Activated T-cell treated with anti-CD3 and anti-CD28 coated beads, Interleukin-2, amount 50 U/mL, for 4 hours (primary cell): ENCODE measurements at regions not wholly inside any gene's neighbourhood (a gene's known extent, or its start where the extent isn't known, plus 50 kb on each side); places are given as distances from the start of the nearest gene placed in this dataset.

ENCODE experiments used
- ATAC-seq, 2 donors: fragments of 200-7000 bp; cut with Tn5 transposase; one replicate each; pipeline ENCODE4 v1.10.0; 2021
- DNase-seq: peaks from one replicate; pipeline ENCODE4 v3.0.0-alpha.2; 2020
- H3K27me3 Mint-ChIP-seq: one replicate; pipeline ENCODE4 v1.8.0; 2021; ENCODE audit warnings: low read depth, mixed read lengths
- H3K36me3 Mint-ChIP-seq: one replicate; pipeline ENCODE4 v1.8.0; 2022; ENCODE audit warnings: mixed read lengths; ENCODE audit not compliant: insufficient read depth
- H3K4me1 Mint-ChIP-seq: one replicate; pipeline ENCODE4 v1.8.0; 2021; ENCODE audit warnings: low read depth, mixed read lengths
- H3K4me3 Mint-ChIP-seq: one replicate; pipeline ENCODE4 v1.8.0; 2021; ENCODE audit warnings: mild to moderate bottlenecking, moderate library complexity, mixed read lengths
- H3K9me3 Mint-ChIP-seq: one replicate; pipeline ENCODE4 v1.8.0; 2021; ENCODE audit warnings: mixed read lengths

DNA sequence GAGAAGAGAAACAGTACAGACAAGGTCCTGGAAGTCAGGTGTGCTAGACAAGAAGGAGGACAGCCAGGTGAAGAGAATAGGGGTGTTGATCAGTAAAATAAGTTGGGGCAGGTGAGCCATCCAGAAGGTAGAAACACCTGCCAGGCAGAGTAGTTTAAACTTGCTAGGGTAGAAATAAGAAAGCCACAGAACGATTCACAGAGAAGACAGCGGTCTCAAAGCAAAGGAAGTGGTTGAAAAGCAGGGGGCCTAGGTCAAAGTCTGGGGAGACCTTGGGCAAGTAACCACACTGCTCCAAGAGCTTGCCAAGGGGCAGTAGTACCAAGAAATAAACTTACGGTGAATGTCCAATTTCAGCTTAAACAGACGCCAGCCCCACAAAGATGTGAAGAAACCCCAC lies 116.6 kb upstream of the PROX1 start:
- ATAC-seq, result no peak
- H3K9me3 Mint-ChIP-seq, result no peaks in the 10 kb centered on the region
- H3K4me1 Mint-ChIP-seq, result peaks cover 22% of the 10 kb centered on the region
- H3K4me3 Mint-ChIP-seq, result no peak overlapping the region
- H3K36me3 Mint-ChIP-seq, result no peaks in the 10 kb centered on the region
- no peak for DNase-seq
- no peaks in the 10 kb centered on the region for H3K27me3 Mint-ChIP-seq

- ATAC-seq (no peak), DNase-seq (no peak)
- Mint-ChIP-seq H3K4me1 (peaks cover 25% of the 10 kb centered on the region), H3K9me3 (no peaks in the 10 kb centered on the region), H3K36me3 (no peaks in the 10 kb centered on the region), H3K27me3 (no peaks in the 10 kb centered on the region), H3K4me3 (no peak overlapping the region)
Measured at GRCh38 chr1:213874789-213875188, 113.0 kb upstream of the PROX1 start.

DNA sequence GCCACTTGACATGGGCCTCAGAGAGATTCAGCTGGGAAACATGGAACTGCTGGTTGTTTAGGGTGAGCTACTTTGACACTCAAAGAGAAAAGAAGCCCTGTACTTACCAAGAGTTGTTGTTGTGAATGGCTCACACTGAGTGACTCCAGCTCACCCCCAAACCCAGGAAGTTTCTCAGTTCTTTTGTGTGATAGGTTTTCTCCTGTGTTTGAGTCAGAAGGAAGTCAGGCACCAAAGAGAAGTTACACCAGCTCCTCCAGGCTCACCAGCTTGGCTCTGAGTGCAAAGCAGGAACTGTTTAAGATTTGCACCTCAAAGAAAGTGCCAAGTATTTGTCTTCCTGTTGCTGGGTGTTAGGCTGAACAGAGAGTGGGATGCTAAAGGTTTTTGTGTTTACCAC lies 111.2 kb upstream of the PROX1 start:
- no peak for DNase-seq
- H3K4me3 Mint-ChIP-seq, result no peak overlapping the region
- H3K9me3 Mint-ChIP-seq, result no peaks in the 10 kb centered on the region
- no peaks in the 10 kb centered on the region for H3K27me3 Mint-ChIP-seq
- ATAC-seq, result no peak
- peaks cover 11% of the 10 kb centered on the region for H3K4me1 Mint-ChIP-seq
- no peaks in the 10 kb centered on the region for H3K36me3 Mint-ChIP-seq

DNA sequence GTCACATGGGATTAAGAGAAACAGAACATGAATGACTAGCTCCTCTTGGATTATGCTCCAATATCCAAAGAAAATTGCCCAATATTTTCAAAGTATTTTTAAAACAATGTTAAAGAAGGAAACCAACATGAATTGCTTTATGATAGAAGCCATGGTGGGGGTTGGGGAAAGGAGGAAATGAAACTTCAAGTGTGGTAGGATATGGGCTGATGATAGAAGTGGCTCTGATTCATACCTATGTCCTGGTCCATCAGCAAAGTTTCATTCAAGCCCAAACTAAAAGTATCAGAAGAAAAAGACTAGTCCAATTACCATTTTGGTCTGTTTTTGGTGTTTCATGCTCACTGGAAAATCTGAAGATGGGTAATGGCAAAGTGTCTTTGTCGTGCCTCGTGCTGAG lies 104.2 kb upstream of the PROX1 start:
- peaks cover 7% of the 10 kb centered on the region for H3K4me1 Mint-ChIP-seq
- no peak for ATAC-seq
- no peak overlapping the region for H3K4me3 Mint-ChIP-seq
- no peaks in the 10 kb centered on the region for H3K36me3 Mint-ChIP-seq
- H3K27me3 Mint-ChIP-seq, result no peaks in the 10 kb centered on the region
- no peak for DNase-seq
- no peaks in the 10 kb centered on the region for H3K9me3 Mint-ChIP-seq

GRCh38 chr1:213884402-213884801 lies 103.4 kb upstream of the PROX1 start:
- ATAC-seq, result no peak
- no peak overlapping the region for H3K4me3 Mint-ChIP-seq

GRCh38 chr1:213884942-213885341 lies 102.8 kb upstream of the PROX1 start:
- DNase-seq, result no peak
- peaks cover 7% of the 10 kb centered on the region for H3K4me1 Mint-ChIP-seq
- ATAC-seq, result no peak
- H3K27me3 Mint-ChIP-seq, result no peaks in the 10 kb centered on the region
- H3K4me3 Mint-ChIP-seq, result no peak overlapping the region
- no peaks in the 10 kb centered on the region for H3K9me3 Mint-ChIP-seq
- H3K36me3 Mint-ChIP-seq, result no peaks in the 10 kb centered on the region

More at GRCh38 chr1:213884402-213884801, 103.4 kb upstream of the PROX1 start:
- no peaks in the 10 kb centered on the region for H3K27me3 Mint-ChIP-seq
- H3K9me3 Mint-ChIP-seq, result no peaks in the 10 kb centered on the region
- H3K36me3 Mint-ChIP-seq, result no peaks in the 10 kb centered on the region
- DNase-seq, result no peak
- peaks cover 7% of the 10 kb centered on the region for H3K4me1 Mint-ChIP-seq

DNA sequence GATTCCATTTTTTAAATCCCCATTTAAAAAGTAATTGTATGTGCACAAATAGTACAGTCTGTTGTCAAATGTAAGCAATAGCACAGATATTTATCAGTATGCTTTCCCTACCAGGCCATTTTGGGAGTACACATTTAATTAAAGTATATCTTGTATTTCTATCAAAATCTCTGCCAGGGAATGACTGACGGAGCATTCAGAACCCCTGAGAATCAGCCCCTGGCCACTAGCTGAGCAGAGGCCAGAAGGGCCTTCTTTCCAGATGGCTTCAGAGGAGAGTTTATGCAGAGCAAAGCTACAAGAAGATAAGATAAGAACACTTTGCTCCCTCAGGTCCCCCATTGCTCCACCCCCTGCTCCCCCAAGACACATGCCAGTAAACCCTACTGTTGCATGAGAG lies 99.9 kb upstream of the PROX1 start:
- Mint-ChIP-seq H3K36me3 (no peaks in the 10 kb centered on the region), H3K4me1 (peaks cover 7% of the 10 kb centered on the region), H3K4me3 (no peak overlapping the region), H3K27me3 (no peaks in the 10 kb centered on the region), H3K9me3 (no peaks in the 10 kb centered on the region)
- no peak for DNase-seq
- no peak for ATAC-seq

GRCh38 chr1:213891989-213892902 lies 95.5 kb upstream of the PROX1 start:
- Mint-ChIP-seq H3K4me1 (no peaks in the 10 kb centered on the region), H3K4me3 (no peak overlapping the region), H3K27me3 (no peaks in the 10 kb centered on the region), H3K9me3 (peaks cover 3% of the 10 kb centered on the region), H3K36me3 (no peaks in the 10 kb centered on the region)
- DNase-seq (no peak), ATAC-seq (no peak)

DNA sequence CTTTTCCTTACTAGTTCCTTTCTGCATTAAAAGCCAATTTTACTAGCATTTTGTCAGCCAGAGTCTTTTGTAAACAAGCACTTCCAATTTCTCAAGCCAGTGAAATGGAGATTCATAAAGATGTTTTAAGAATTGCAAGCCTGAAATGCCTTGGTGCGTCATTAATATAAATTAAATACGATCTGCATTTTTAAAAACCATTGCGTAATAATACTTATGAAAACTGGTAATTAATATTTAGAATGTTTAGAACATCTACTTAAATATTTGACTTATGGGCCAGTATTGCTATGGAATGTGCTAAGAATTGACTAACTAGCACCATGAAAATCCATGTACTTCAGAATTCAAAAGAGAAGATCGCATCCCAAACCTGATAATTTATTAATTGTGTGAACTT lies 89.1 kb upstream of the PROX1 start:
- Mint-ChIP-seq H3K4me1 (no peaks in the 10 kb centered on the region), H3K4me3 (no peak overlapping the region), H3K27me3 (no peaks in the 10 kb centered on the region), H3K36me3 (no peaks in the 10 kb centered on the region), H3K9me3 (peaks cover 3% of the 10 kb centered on the region)
- no peak for DNase-seq
- ATAC-seq, result no peak

GRCh38 chr1:213899413-213899812 lies 88.4 kb upstream of the PROX1 start:
- no peak for ATAC-seq
- H3K4me1 Mint-ChIP-seq, result no peaks in the 10 kb centered on the region

DNA sequence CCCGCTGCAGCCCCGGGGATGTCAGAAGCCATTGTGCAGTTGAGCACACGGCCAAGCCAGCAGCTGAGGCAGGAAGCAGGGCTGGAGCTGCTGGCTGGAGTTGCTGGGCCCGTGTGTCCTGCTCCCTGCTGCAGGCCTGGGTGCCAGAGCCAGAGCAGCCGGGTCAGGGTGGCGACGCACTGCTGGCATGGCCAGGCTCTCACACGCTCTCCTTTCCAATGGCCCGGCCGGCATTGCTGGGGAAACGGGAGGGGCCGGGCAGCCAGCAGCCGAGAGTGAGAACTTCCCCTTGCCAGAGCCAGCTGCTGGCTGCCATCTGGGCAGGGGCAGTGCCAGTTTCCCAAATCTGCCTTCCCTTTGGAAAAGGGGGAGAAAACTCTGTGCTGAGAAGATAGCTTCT lies 82.4 kb upstream of the PROX1 start:
- no peak overlapping the region for H3K4me3 Mint-ChIP-seq
- no peaks in the 10 kb centered on the region for H3K4me1 Mint-ChIP-seq
- no peak for DNase-seq
- no peaks in the 10 kb centered on the region for H3K36me3 Mint-ChIP-seq
- H3K9me3 Mint-ChIP-seq, result no peaks in the 10 kb centered on the region
- no peaks in the 10 kb centered on the region for H3K27me3 Mint-ChIP-seq
- ATAC-seq, result no peak

More at GRCh38 chr1:213899413-213899812, 88.4 kb upstream of the PROX1 start:
- no peak for DNase-seq
- Mint-ChIP-seq H3K27me3 (no peaks in the 10 kb centered on the region), H3K36me3 (no peaks in the 10 kb centered on the region), H3K9me3 (peaks cover 3% of the 10 kb centered on the region), H3K4me3 (no peak overlapping the region)

GRCh38 chr1:213908521-213908920 lies 79.3 kb upstream of the PROX1 start:
- DNase-seq, result no peak
- ATAC-seq, result no peak
- no peaks in the 10 kb centered on the region for H3K4me1 Mint-ChIP-seq
- no peaks in the 10 kb centered on the region for H3K36me3 Mint-ChIP-seq
- no peaks in the 10 kb centered on the region for H3K27me3 Mint-ChIP-seq
- H3K9me3 Mint-ChIP-seq, result no peaks in the 10 kb centered on the region
- H3K4me3 Mint-ChIP-seq, result no peak overlapping the region

DNA sequence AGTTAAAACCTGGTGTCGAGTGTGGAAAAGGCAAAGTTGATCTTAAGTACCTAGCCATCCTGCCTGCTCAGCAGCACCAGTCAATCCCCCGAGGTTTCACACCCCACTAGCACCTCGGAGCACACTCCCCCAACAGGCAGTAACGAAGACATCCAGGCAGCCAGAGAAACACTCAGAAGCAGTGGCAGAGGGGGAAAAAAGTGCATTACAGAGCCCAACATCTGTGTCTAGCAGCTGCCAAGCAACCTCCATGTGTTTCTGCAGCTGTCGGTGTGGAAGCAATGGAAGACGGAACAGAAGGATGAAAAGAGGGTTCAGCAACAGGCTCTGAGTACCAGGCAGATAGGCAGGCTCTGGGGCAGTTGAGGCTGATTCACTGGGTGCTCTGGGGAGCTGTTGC lies 73.4 kb upstream of the PROX1 start:
- Mint-ChIP-seq H3K9me3 (no peaks in the 10 kb centered on the region), H3K36me3 (no peaks in the 10 kb centered on the region), H3K4me1 (no peaks in the 10 kb centered on the region), H3K4me3 (no peak overlapping the region), H3K27me3 (no peaks in the 10 kb centered on the region)
- ATAC-seq (no peak), DNase-seq (no peak)

GRCh38 chr1:213921311-213921710 lies 66.5 kb upstream of the PROX1 start:
- DNase-seq (no peak), ATAC-seq (no peak)
- H3K27me3 Mint-ChIP-seq, result no peaks in the 10 kb centered on the region
- peaks cover 4% of the 10 kb centered on the region for H3K9me3 Mint-ChIP-seq
- no peaks in the 10 kb centered on the region for H3K36me3 Mint-ChIP-seq
- no peak overlapping the region for H3K4me3 Mint-ChIP-seq
- H3K4me1 Mint-ChIP-seq, result no peaks in the 10 kb centered on the region

DNA sequence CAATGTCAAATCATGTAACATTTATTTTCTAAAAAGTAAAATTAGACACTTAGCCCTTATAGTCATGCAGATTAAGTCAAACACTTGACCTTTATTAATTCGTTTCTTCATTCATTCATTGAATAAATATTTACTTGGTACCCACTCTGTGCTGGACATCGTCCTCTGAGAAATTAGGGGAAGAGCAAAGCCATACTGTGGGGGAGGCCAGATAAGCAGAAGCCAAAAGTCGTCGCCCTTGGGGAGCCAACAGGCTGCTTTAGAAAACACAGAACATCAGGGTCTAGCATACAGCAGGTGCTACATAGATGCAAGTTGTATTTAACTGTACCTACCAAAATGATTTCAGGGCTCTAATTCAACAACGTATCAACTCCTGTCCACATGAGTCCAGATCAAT lies 66.1 kb upstream of the PROX1 start:
- H3K27me3 Mint-ChIP-seq, result no peaks in the 10 kb centered on the region
- DNase-seq (no peak), ATAC-seq (no peak)
- H3K36me3 Mint-ChIP-seq, result no peaks in the 10 kb centered on the region
- peaks cover 4% of the 10 kb centered on the region for H3K9me3 Mint-ChIP-seq
- no peak overlapping the region for H3K4me3 Mint-ChIP-seq
- no peaks in the 10 kb centered on the region for H3K4me1 Mint-ChIP-seq
